Neural cell (in vitro differentiated cells): ENCODE measurements at regions not wholly inside any gene's neighbourhood (a gene's known extent, or its start where the extent isn't known, plus 50 kb on each side); places are given as distances from the start of the nearest gene placed in this dataset.

Experiments
- H2AFZ ChIP-seq: fragments of 200-600, 300-800 bp; sonication (generic), shearing (Covaris generic); 2 replicates; pipeline ENCODE4 v1.6.0; 2014; ENCODE audit warnings: low read depth, mild to moderate bottlenecking, antibody characterized with exemption, low read length, moderate library complexity
- H3F3A ChIP-seq: fragments of 200-600 bp; shearing (Covaris generic); 2 replicates; pipeline ENCODE4 v1.6.1; 2016; ENCODE audit warnings: mild to moderate bottlenecking, moderate library complexity, mixed read lengths, antibody characterized with exemption, low read length; ENCODE audit not compliant: insufficient read depth, poor library complexity, severe bottlenecking
- H3K27ac ChIP-seq: fragments of 200-600, 300-800 bp; sonication (generic), shearing (Covaris generic); 2 replicates; pipeline ENCODE4 v1.5.1; 2014; ENCODE audit warnings: mild to moderate bottlenecking, low read length, moderate library complexity
- H3K27me3 ChIP-seq: fragments of 300-800, 200-600 bp; sonication (generic), shearing (Covaris generic); 2 replicates; pipeline ENCODE4 v1.6.0; 2014; ENCODE audit warnings: mild to moderate bottlenecking, low read depth, low read length, moderate library complexity; ENCODE audit not compliant: insufficient read depth
- H3K36me3 ChIP-seq: fragments of 300-800, 200-600 bp; sonication (generic), shearing (Covaris generic); 2 replicates; pipeline ENCODE4 v1.5.1; 2014; ENCODE audit warnings: mild to moderate bottlenecking, antibody characterized with exemption, low read length, moderate library complexity; ENCODE audit not compliant: insufficient read depth
- H3K4me2 ChIP-seq: fragments of 300-800, 200-600 bp; sonication (generic), shearing (Covaris generic); 2 replicates; pipeline ENCODE4 v1.6.0; 2014; ENCODE audit warnings: mild to moderate bottlenecking, low read length
- H3K4me3 ChIP-seq: fragments of 300-800, 200-600 bp; sonication (generic), shearing (Covaris generic); 2 replicates; pipeline ENCODE4 v1.5.1; 2014; ENCODE audit warnings: mild to moderate bottlenecking, low read length, moderate library complexity
- H3K79me2 ChIP-seq: fragments of 200-600 bp; shearing (Covaris generic); replicated peaks from 2 replicates; pipeline ENCODE4 v1.6.0; 2014; ENCODE audit warnings: mild to moderate bottlenecking, low read length, moderate library complexity; ENCODE audit not compliant: insufficient read depth
- H3K9ac ChIP-seq: fragments of 300-800, 200-600 bp; sonication (generic), shearing (Covaris generic); 2 replicates; pipeline ENCODE4 v1.6.1; 2016; ENCODE audit warnings: mild to moderate bottlenecking, low read length, mixed read lengths
- H3K9me2 ChIP-seq: fragments of 200-600 bp; shearing (Covaris generic); 2 replicates; pipeline ENCODE4 v1.6.1; 2016; ENCODE audit warnings: mild to moderate bottlenecking, low read length, mixed read lengths; ENCODE audit not compliant: insufficient read depth
- H3K9me3 ChIP-seq: fragments of 200-600, 300-800 bp; sonication (generic), shearing (Covaris generic); 2 replicates; pipeline ENCODE4 v1.6.1; 2016; ENCODE audit warnings: mild to moderate bottlenecking, mixed run types, low read length, moderate library complexity, mixed read lengths
- H4K20me1 ChIP-seq: fragments of 200-600 bp; shearing (Covaris generic); 2 replicates; pipeline ENCODE4 v1.6.1; 2016; ENCODE audit warnings: mild to moderate bottlenecking, mixed run types; ENCODE audit not compliant: insufficient read depth
- EP300 ChIP-seq: fragments of 450-650 bp; conservative IDR thresholded peaks from 2 replicates; pipeline ENCODE4 v1.6.1; 2014; ENCODE audit warnings: antibody characterized with exemption, mild to moderate bottlenecking, moderate library complexity; ENCODE audit not compliant: poor library complexity, severe bottlenecking
- EZH2 ChIP-seq: fragments of 200-600, 300-800 bp; shearing (Covaris generic), sonication (generic); IDR thresholded peaks from 2 replicates; pipeline ENCODE4 v1.6.1; 2014; ENCODE audit warnings: antibody characterized with exemption, low read length, borderline replicate concordance, mild to moderate bottlenecking; ENCODE audit not compliant: insufficient read depth, poor library complexity, severe bottlenecking
- MXI1 ChIP-seq: fragments of 450-650 bp; conservative IDR thresholded peaks from 2 replicates; pipeline ENCODE4 v1.6.1; 2014; ENCODE audit warnings: antibody characterized with exemption, mild to moderate bottlenecking; ENCODE audit not compliant: poor library complexity, severe bottlenecking
- POLR2AphosphoS5 ChIP-seq: IDR thresholded peaks from 2 replicates; pipeline ENCODE4 v1.6.1; 2012
- RAD21 ChIP-seq: fragments of 450-650 bp; conservative IDR thresholded peaks from 2 replicates; pipeline ENCODE4 v1.6.1; 2014; ENCODE audit warnings: antibody characterized with exemption, mild to moderate bottlenecking, moderate library complexity
- SMC3 ChIP-seq: fragments of 450-650 bp; conservative IDR thresholded peaks from 2 replicates; pipeline ENCODE4 v1.6.1; 2014; ENCODE audit warnings: antibody characterized with exemption, mild to moderate bottlenecking, moderate library complexity; ENCODE audit not compliant: poor library complexity
- TAF1 ChIP-seq: IDR thresholded peaks from 2 replicates; pipeline ENCODE4 v1.6.1; 2012; ENCODE audit warnings: low read depth
- TF ChIP-seq, protein P1 (sequence below): fragments of 450-650 bp; IDR thresholded peaks from 2 replicates; pipeline ENCODE4 v1.5.1; 2014; ENCODE audit warnings: antibody characterized with exemption, mild to moderate bottlenecking, moderate library complexity; ENCODE audit not compliant: poor library complexity, severe bottlenecking
- TF ChIP-seq, protein P2 (sequence below): IDR thresholded peaks from 2 replicates; pipeline ENCODE4 v1.6.1; 2012; ENCODE audit warnings: borderline replicate concordance

DNA sequence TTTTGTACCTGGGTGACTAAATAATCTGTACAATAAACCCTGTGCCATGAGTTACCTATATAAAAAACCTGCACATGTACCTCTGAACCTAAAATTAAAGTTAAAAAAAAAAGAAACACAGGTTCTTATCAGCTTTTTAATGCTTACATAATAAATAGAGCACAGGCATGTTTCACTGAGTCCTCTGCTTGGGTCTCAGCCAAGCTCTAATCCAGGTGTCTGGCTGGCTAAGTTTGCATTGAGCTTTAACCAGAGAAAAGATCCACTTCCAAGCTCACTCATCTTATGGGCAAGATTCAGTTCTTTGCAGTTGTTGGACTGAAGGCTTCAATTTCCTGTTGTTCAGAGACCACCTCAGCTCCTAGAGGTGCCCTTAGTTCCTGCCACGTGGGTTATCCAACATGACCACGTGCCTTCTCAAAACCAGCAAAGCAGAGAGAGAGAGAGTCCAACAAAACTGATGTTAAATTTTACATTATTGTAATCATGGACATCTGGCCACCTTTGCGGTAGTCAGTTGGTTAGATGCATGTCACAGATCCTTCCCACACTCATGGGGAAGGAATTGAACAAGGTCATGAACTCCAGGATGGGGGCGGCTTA, 68.2 kb upstream of the TMPRSS2 start:
- Histone ChIP-seq H3K9ac (no peak overlapping the region), H3F3A (no peaks in the 10 kb centered on the region), H3K4me2 (no peak overlapping the region), H3K36me3 (no peaks in the 10 kb centered on the region), H3K4me3 (no peak overlapping the region), H3K9me2 (no peaks in the 10 kb centered on the region), H3K9me3 (peaks cover 5% of the 10 kb centered on the region), H2AFZ (no peak overlapping the region), H3K79me2 (no peaks in the 10 kb centered on the region), H3K27me3 (no peaks in the 10 kb centered on the region), H3K27ac (no peak overlapping the region), H4K20me1 (no peaks in the 10 kb centered on the region)
- TF ChIP-seq, protein P1, sequence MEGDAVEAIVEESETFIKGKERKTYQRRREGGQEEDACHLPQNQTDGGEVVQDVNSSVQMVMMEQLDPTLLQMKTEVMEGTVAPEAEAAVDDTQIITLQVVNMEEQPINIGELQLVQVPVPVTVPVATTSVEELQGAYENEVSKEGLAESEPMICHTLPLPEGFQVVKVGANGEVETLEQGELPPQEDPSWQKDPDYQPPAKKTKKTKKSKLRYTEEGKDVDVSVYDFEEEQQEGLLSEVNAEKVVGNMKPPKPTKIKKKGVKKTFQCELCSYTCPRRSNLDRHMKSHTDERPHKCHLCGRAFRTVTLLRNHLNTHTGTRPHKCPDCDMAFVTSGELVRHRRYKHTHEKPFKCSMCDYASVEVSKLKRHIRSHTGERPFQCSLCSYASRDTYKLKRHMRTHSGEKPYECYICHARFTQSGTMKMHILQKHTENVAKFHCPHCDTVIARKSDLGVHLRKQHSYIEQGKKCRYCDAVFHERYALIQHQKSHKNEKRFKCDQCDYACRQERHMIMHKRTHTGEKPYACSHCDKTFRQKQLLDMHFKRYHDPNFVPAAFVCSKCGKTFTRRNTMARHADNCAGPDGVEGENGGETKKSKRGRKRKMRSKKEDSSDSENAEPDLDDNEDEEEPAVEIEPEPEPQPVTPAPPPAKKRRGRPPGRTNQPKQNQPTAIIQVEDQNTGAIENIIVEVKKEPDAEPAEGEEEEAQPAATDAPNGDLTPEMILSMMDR = no peak
- TF ChIP-seq, protein P2, sequence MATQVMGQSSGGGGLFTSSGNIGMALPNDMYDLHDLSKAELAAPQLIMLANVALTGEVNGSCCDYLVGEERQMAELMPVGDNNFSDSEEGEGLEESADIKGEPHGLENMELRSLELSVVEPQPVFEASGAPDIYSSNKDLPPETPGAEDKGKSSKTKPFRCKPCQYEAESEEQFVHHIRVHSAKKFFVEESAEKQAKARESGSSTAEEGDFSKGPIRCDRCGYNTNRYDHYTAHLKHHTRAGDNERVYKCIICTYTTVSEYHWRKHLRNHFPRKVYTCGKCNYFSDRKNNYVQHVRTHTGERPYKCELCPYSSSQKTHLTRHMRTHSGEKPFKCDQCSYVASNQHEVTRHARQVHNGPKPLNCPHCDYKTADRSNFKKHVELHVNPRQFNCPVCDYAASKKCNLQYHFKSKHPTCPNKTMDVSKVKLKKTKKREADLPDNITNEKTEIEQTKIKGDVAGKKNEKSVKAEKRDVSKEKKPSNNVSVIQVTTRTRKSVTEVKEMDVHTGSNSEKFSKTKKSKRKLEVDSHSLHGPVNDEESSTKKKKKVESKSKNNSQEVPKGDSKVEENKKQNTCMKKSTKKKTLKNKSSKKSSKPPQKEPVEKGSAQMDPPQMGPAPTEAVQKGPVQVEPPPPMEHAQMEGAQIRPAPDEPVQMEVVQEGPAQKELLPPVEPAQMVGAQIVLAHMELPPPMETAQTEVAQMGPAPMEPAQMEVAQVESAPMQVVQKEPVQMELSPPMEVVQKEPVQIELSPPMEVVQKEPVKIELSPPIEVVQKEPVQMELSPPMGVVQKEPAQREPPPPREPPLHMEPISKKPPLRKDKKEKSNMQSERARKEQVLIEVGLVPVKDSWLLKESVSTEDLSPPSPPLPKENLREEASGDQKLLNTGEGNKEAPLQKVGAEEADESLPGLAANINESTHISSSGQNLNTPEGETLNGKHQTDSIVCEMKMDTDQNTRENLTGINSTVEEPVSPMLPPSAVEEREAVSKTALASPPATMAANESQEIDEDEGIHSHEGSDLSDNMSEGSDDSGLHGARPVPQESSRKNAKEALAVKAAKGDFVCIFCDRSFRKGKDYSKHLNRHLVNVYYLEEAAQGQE = no peak
- TF ChIP-seq RAD21 (no peak), POLR2AphosphoS5 (no peak), TAF1 (no peak)

DNA sequence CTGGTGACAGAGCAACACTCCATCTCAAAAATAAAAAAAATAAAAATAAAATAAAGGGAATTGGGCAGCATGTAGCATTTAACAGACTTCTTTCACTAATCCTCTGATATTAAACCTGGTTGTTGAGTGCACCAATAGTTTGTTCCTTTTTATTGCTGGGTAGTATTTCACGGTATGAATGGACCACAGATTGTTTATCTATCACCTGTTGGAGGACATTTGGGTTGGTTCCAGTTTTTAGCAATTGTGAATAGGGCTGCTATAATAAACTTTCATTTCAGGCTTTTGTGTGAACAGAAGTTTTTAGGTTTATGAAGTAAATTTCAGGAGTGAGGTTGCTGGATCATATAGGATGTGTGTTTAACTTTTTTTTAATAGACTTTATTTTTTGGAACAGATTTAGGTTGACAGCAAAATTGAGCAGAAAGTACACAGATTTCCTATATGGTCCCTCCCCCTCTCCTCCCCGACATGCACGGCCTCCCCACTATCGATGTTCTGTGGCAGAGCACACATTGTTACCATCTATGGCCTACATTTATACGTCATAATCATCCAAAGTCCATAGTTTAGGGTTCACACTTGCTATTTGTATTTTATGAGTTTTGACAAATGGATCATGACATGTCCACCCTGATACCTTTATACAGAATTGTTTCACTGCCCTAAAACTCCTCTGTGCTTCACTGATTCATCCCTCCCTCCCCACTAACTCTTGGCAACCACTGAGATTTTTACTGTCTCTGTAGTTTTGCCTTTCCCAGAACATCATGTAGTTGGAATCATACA, 66.1 kb upstream of the TMPRSS2 start:
- H3K9me3 ChIP-seq = peaks cover 5% of the 10 kb centered on the region
- no peak overlapping the region for H3K27ac ChIP-seq
- TF ChIP-seq EZH2 = no peak
- no peak for TF ChIP-seq EP300
- TF ChIP-seq RAD21 = no peak
- no peak for TF ChIP-seq POLR2AphosphoS5
- TF ChIP-seq TAF1 = no peak
- TF ChIP-seq, protein P2 = no peak
- TF ChIP-seq, protein P1 = no peak
- no peak for TF ChIP-seq SMC3
- no peak for TF ChIP-seq MXI1
- no peak overlapping the region for H3K9ac ChIP-seq
- H3K4me3 ChIP-seq = no peak overlapping the region
- H3K9me2 ChIP-seq = no peaks in the 10 kb centered on the region
- no peak overlapping the region for H2AFZ ChIP-seq
- no peaks in the 10 kb centered on the region for H3K27me3 ChIP-seq
- H3K79me2 ChIP-seq = no peaks in the 10 kb centered on the region
- no peak overlapping the region for H3K4me2 ChIP-seq
- H3F3A ChIP-seq = no peaks in the 10 kb centered on the region
- no peaks in the 10 kb centered on the region for H4K20me1 ChIP-seq
- H3K36me3 ChIP-seq = no peaks in the 10 kb centered on the region
